AG09309 (cell line): ENCODE measurements at regions not wholly inside any gene's neighbourhood (a gene's known extent, or its start where the extent isn't known, plus 50 kb on each side); places are given as distances from the start of the nearest gene placed in this dataset.
A peak's percentile ranks its signal among the peaks of the same experiment; 100 is the strongest.

Experiments used
- DNase-seq: peaks from one replicate; pipeline ENCODE4 v3.0.0-alpha.2; 2010; ENCODE audit warnings: low read depth
- H3K4me3 ChIP-seq: 2 replicates; pipeline ENCODE4 v1.5.1; 2011; ENCODE audit warnings: mild to moderate bottlenecking, low read depth, low read length, moderate library complexity; ENCODE audit not compliant: control insufficient read depth
- CTCF ChIP-seq: IDR thresholded peaks from 2 replicates; pipeline ENCODE4 v1.5.1; 2011; ENCODE audit warnings: mild to moderate bottlenecking, low read depth, low read length, inconsistent platforms; ENCODE audit not compliant: insufficient read depth, control insufficient read depth; ENCODE audit errors: missing control alignments

- no peak for TF ChIP-seq CTCF
- no peak overlapping the region for H3K4me3 ChIP-seq
- no peak for DNase-seq
Measured at GRCh38 chr5:154583671-154584177, 105.7 kb upstream of the HAND1 start.

GRCh38 chr5:154580422-154580821 lies 102.4 kb upstream of the HAND1 start:
- TF ChIP-seq CTCF = no peak
- no peak overlapping the region for H3K4me3 ChIP-seq
- DNase-seq = no peak

GRCh38 chr5:154577416-154577815 lies 99.4 kb upstream of the HAND1 start:
- TF ChIP-seq CTCF = no peak
- H3K4me3 ChIP-seq = no peak overlapping the region
- DNase-seq = no peak

GRCh38 chr5:154576429-154576806 lies 98.4 kb upstream of the HAND1 start:
- no peak overlapping the region for H3K4me3 ChIP-seq
- no peak for TF ChIP-seq CTCF
- no peak for DNase-seq

- H3K4me3 ChIP-seq = no peak overlapping the region
- no peak for DNase-seq
- TF ChIP-seq CTCF = peak; percentile 6
Measured at GRCh38 chr5:154575546-154576428, 97.8 kb upstream of the HAND1 start.

DNA sequence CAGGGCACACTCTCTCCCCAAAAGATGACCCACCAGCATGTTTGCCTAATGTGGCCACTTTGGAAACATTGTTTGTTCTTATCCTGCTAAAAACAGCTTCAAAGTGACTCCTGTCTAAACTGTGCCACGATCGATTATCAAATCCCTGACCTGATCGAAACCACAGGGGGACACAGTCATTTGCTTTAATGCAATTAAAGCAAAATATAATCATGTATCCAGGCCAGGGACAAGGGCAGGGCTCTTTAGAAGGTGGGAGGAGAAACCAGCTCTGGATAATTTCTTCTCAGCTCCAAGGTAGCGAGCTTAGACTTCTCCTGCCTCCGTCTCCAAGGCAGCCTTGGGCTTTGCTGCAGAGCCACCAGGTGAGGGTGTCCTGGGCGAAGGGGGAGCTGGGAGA lies 95.0 kb upstream of the HAND1 start:
- no peak for DNase-seq
- no peak for TF ChIP-seq CTCF
- H3K4me3 ChIP-seq = no peak overlapping the region
